GM12872 (cell line): ENCODE measurements at regions not wholly inside any gene's neighbourhood (a gene's known extent, or its start where the extent isn't known, plus 50 kb on each side); places are given as distances from the start of the nearest gene placed in this dataset.

Experiments
- CTCF ChIP-seq: IDR thresholded peaks from 3 replicates; pipeline ENCODE4 v1.5.1; 2011; ENCODE audit warnings: low read depth, mild to moderate bottlenecking, low read length, moderate library complexity; ENCODE audit not compliant: insufficient read depth

DNA sequence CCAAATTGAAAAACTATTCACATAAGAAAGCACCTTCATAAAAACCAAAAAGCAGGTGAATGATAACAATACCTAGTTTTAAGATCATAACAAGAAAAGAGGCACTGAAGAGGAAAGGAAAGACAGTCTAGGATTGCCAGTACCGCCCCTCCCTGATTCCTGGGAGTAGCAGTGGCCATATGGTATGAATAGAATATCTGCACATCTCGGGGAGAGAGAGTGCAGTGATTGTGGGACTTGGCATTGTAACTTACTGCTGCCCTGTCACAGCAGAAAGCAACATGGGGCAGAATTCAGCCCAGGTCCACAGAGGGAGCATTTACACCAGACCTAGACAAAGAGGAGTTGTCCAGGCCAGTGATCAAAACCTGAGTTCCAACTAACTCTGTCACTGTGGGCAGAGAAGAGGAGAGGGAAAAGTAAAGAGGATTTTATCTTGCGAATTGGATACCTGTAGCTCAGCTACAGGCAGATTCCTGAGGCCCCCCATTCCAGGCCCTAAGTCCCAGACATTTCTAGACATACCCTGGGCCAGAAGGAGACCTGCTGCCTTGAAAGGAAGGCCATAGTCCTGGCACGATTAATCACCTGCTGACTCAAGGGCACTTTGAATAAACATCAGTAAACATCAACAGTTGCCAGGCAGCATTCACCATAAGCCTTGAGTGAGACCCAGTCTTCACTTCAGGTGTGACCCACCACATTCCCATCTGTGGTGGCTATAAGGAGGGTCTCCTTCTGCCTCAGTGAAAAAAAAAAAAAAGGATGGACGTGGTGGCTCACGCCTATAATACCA is 397.5 kb downstream of the TGFB2 start:
- no peak for TF ChIP-seq CTCF

DNA sequence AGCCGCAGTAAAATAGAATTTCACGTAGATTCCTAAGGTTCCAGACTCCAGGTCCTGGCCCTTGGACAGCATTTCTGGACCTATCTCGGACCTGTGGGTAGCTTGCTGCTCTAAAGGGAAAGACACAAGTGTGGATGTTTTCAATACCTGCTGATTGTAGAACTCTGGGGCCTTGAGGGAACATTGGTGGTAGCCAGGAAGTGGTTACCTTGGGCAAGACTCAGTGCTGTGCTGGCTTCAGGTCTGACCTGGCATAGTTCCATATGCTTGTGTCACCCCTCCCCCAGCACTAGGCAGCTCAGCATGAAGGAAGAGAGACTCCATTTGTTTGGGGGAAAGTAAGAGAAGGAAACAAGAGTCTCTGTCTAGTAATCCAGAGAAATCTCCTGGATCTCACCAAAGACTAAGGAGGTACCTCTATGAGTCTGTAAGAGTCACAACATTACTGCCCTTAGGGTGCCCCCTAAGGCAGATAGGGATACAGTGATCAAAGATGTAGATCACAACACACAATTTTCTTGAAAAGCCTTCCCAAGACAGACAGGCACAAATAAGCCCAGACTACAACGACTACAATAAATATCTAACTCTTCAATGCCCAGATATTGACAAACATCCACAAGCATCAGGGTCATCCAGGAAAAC is 398.8 kb downstream of the TGFB2 start:
- no peak for TF ChIP-seq CTCF

DNA sequence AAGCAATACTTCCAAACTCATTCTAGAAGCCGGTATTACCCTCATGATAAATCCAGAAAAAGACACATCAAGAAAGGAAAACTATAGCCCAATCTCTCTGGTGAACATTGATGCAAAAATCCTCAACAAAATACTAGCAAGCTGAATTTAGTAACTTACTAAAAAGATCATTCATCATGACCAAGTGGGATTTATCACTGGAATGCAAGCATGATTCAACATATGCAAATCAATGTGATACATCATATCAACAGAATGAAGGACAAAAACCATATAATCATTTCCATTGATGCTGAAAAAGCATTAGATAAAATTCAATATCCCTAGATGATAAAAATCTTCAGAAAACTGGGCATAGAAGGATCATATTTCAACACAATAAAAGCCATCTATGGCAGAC is 402.9 kb downstream of the TGFB2 start:
- no peak for TF ChIP-seq CTCF

DNA sequence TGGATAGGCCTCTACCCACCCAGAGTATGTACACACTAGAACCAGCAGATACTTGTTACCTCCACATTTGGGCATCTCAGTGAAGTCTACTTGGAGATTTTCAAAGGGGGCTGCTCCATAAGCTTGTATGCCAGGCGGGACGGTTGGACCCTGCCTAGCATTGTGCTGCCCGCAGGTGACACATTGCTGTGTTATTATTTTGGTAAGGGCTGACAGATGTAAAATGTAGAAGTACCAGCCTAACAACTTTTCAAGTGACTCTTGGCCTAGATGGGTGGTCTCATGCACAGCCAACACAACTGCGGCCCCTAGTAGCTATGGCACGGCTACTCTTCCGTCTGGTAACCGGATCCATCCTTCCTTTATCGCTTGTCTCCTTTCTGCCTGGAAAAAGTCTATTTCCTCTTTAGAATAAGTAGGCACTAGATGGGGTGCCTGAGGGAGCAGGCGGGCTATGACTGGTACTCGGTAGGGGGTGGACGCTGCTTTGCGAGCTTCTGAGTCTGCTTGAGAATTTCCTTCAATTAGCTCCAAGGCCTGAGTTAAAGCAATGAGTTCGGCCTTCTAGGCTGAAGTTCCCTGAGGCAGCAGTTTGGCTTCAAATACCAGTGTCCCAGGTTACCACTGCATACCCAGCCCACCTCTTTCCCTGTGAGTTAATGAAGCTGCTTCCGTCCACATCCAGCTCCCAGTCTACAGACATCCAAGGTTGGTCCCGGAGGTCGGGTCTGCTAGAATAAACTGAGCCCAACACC is 405.3 kb downstream of the TGFB2 start:
- no peak for TF ChIP-seq CTCF

DNA sequence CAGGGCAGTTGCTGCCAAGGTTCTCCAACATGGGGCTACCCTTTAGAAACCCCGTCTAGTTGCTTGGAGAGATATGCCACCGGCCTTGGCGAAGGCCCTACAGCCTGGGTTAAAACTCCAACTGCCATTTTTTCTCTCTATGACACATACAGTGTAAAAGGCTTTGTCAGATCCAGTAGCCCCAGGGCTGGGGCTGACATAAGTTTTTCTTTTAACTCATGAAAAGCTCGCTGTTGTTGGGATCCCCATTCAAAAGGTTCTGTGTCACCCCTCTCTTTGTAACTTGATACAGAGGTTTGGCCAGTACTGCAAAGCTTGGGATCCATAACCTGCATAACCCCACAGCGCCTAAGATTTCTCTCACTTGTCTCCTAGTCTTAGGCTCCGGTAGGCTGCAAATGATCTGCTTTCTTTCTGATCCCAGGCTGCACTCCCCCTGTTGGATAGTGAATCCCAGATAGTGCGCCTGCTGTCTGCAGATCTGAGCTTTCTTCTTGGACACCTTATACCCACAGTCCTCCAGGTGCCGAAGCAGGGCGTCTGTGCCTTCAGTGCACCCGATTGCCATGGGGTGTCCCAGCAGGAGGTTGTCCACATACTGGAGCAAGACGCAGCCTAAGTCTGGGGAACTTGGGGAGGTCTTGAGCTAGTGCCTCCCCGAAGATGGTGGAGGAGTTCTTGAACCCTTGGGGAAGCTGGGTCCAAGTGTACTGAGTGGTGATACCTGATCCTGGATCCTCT is 406.2 kb downstream of the TGFB2 start:
- no peak for TF ChIP-seq CTCF

- no peak for TF ChIP-seq CTCF
These were observed 407.0 kb downstream of the TGFB2 start for GRCh38 chr1:218752126-218752525.

DNA sequence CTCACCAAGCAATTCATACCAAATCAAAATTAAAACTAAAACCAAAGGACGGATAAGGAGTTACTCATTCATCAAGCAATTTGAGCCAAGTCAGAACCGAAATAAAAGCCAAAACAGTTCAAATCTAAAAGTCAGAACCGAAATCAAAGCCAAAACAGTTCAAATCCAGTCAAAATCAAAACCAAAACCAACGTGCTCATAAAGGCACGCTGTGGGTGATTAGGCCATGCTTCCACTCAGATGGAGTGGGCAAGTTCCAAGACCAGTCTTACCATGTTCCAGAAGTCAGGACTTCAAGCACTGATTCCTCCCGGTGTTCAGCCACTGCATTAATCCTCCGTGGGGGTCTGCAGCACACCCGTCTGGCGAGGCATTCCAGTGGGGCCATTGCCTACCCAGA is 409.3 kb downstream of the TGFB2 start:
- TF ChIP-seq CTCF = no peak
